GM12892 (cell line): ENCODE measurements at regions not wholly inside any gene's neighbourhood (a gene's known extent, or its start where the extent isn't known, plus 50 kb on each side); places are given as distances from the start of the nearest gene placed in this dataset.

Experiments used
- DNase-seq: peaks from one replicate; pipeline ENCODE4 v3.0.0; 2011; ENCODE audit not compliant: insufficient read length
- FAIRE-seq: peaks from 2 replicates; lab custom pipeline; 2011; peaks lifted over from hg19 to GRCh38; lab: Jason Lieb, UNC
- POLR2A ChIP-seq: IDR thresholded peaks from 2 replicates; pipeline ENCODE4 v1.6.1; 2011; ENCODE audit warnings: low read depth, low read length, control low read depth
- POLR2AphosphoS5 ChIP-seq: IDR thresholded peaks from 2 replicates; pipeline ENCODE4 v1.6.1; 2011; ENCODE audit warnings: low read depth, low read length, control low read depth
- TAF1 ChIP-seq: IDR thresholded peaks from 2 replicates; pipeline ENCODE4 v1.6.1; 2011; ENCODE audit warnings: low read depth, mild to moderate bottlenecking, control low read depth, low read length, borderline replicate concordance

DNA sequence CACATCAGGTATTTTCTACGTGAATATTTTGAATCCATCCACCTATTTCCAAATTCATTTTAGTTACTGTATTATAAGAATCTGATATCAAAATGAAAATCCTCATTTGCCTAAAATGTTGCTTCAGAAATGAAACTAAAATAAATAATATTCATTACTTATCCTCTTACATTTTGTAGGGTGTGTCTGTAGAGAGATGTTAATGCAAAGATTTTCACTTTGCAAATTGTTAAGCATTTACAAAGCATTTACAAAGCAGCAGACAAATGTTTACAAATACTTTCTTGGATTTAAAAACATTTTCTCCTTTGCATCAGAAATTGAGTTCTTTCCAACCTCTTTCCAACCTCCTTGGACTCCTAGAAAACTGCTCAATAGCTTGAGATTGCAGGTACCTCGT is 360.0 kb upstream of the DCN start:
- no peak for TF ChIP-seq TAF1
- TF ChIP-seq POLR2AphosphoS5, result no peak
- TF ChIP-seq POLR2A, result no peak
- FAIRE-seq, result no peak
- no peak for DNase-seq

DNA sequence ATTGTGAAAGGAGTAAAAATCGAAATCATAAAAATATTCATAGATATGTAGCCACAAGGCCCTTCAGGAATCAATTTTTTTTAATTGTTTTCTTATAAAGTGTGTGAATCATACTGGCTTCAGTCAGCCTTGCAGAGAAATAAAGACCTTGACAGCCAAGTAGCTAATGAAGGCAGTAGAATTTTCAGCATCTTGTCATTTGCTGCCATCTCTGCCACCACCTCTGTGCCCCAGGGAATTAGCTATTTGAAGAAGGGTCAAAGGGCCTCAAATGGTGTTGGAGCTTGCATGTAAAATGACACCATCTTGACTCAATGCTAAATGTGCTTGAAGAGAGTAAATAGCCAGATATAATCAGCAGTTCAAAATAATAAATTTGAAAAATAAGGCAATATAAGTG is 359.4 kb upstream of the DCN start:
- no peak for DNase-seq
- FAIRE-seq, result no peak
- no peak for TF ChIP-seq POLR2A
- TF ChIP-seq POLR2AphosphoS5, result no peak
- TF ChIP-seq TAF1, result no peak

- no peak for FAIRE-seq
- no peak for TF ChIP-seq POLR2AphosphoS5
- TF ChIP-seq POLR2A, result no peak
- TF ChIP-seq TAF1, result no peak
- DNase-seq, result no peak
These were observed 355.8 kb upstream of the DCN start for GRCh38 chr12:91538418-91538817.

DNA sequence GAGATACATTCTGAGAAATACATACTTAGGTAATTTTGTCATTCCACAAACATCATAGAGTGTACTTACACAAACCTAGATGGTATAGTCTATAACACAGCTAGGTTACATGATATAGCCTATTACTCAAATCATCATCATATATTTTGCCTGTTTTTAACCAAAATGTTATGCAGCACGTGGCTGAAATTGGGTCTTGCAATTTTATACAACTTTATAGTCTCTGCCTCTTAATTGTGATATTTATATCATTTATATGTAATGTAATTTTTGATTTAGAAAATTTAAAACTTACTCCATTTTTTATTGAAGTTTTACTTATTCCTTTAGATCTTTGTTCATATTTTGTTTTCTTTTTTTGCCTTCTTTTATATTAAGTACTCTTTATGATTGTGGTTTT is 350.7 kb upstream of the DCN start:
- DNase-seq (no peak), FAIRE-seq (no peak)
- TF ChIP-seq POLR2AphosphoS5, result no peak
- TF ChIP-seq POLR2A, result no peak
- no peak for TF ChIP-seq TAF1

- DNase-seq (no peak), FAIRE-seq (no peak)
- TF ChIP-seq POLR2A (no peak), TAF1 (no peak), POLR2AphosphoS5 (no peak)
These were observed 347.2 kb upstream of the DCN start for GRCh38 chr12:91529829-91530228.

- FAIRE-seq (no peak), DNase-seq (no peak)
- TF ChIP-seq TAF1 (no peak), POLR2AphosphoS5 (no peak), POLR2A (no peak)
These were observed 341.2 kb upstream of the DCN start for GRCh38 chr12:91523831-91524230.

DNA sequence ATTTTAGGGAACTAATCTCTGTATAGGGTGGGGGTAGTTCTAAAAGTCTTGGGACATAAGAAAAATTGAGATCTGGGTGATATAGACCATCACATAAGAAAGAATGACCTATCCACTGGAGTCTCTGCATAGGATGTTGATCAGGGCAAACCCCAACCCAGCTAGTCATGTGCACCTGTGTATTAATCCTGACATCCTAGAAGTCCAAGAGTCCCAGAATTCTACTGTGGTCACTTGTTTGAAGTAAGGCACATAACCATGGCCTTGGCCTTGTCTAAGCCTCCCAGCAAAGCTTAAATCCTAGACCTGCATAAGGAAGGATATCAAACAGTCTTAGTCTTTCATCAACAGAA is 334.1 kb upstream of the DCN start:
- FAIRE-seq, result no peak
- TF ChIP-seq TAF1, result no peak
- no peak for TF ChIP-seq POLR2A
- no peak for TF ChIP-seq POLR2AphosphoS5

DNA sequence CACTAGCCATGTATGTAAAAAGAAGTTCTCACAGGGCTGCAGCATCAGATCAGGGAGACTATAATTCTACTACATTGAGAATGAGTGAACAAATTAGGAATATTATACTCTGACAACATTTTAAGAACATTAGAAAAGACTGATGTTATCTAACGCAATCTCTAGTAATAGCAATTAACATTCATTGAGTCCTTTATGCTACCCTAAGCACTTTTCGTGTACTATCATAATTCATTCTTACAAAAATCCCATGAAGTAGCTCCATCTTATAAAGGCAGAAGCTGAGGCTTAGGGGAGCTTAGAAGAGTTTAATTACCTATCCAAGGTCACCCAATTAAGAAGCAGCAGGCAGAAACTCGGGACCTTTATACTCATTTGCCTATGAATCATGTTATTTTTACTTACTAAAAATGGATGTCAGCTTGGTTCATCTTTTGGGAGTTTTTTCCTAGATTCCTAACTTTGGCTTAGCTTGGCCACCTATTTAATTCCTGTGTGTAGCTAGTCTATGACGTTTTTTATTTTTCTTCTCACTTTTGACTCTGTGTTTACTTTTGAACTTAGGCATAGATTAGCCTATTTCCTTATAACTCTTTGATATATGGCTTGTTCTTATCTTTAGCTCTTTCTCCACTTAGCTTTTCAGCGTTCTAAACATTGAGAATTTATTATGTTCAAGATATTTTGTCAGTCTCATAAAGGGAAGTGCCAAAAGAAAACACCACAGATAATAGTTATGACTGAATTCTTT is 333.5 kb upstream of the DCN start:
- FAIRE-seq (no peak), DNase-seq (no peak)
- no peak for TF ChIP-seq POLR2AphosphoS5
- no peak for TF ChIP-seq TAF1
- TF ChIP-seq POLR2A, result no peak

More for the DNA sequence above, 334.1 kb upstream of the DCN start:
- no peak for DNase-seq

DNA sequence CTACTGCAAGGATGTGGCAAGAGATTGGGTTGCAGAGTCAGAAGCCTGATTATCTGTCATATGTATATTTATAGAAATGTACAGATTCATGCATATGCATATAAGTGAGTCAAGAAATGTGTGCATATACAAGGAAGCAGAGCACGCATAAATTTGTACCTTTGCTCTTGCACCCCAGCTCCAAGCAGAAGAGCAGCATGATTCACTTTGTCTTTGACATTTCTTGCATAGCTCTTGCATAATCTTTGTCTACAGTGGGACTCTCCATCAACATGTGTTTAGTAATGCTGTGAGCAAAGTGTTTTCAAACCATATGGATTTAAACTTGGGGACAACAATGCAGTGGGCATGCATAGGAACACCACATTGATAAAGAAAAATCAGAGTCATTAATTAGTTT is 330.7 kb upstream of the DCN start:
- DNase-seq (no peak), FAIRE-seq (no peak)
- TF ChIP-seq TAF1, result no peak

- FAIRE-seq (no peak), DNase-seq (no peak)
- TF ChIP-seq POLR2AphosphoS5 (no peak), POLR2A (no peak), TAF1 (no peak)
These were observed 329.3 kb upstream of the DCN start for GRCh38 chr12:91511795-91512420.

DNA sequence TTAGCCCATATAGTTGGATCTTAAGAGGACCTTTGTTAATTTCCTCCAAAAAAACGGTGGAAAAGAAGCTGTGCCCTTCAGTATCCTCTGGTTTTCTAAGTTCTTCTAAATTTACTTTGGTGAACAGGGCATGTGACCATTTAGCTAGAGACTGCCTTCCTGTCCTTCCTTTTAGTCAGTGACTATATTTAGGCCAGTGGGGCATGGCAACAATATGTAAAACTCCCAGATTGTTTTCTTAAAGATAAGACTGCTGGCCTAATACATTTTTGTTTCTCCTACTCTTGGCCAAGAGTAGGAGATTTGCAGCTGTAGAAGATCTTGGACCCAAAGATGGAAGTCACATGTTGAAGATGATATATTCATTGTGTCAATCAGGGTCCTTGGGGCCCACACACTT is 325.1 kb upstream of the DCN start:
- TF ChIP-seq POLR2AphosphoS5, result no peak
- no peak for TF ChIP-seq POLR2A
- no peak for TF ChIP-seq TAF1
- FAIRE-seq, result no peak
- no peak for DNase-seq

GRCh38 chr12:91506452-91506851 is 323.8 kb upstream of the DCN start:
- FAIRE-seq, result no peak
- no peak for TF ChIP-seq POLR2A
- no peak for DNase-seq
